NB4 (cell line): ENCODE measurements at regions not wholly inside any gene's neighbourhood (a gene's known extent, or its start where the extent isn't known, plus 50 kb on each side); places are given as distances from the start of the nearest gene placed in this dataset.

ENCODE experiments used
- DNase-seq: peaks from one replicate; pipeline ENCODE4 v3.0.0; 2010; ENCODE audit warnings: low read depth
- H3K4me3 ChIP-seq: one replicate; pipeline ENCODE4 v1.5.1; 2011; ENCODE audit warnings: mild to moderate bottlenecking, low read depth, low read length, moderate library complexity
- MYC ChIP-seq: IDR thresholded peaks from 2 replicates; pipeline ENCODE4 v1.6.1; 2011; ENCODE audit warnings: low read depth, low read length
- POLR2A ChIP-seq: IDR thresholded peaks from 2 replicates; pipeline ENCODE4 v1.6.1; 2011; ENCODE audit warnings: mild to moderate bottlenecking; ENCODE audit not compliant: insufficient read length; ENCODE audit errors: extremely low read depth
- TF ChIP-seq, protein P1 (sequence below): IDR thresholded peaks from 2 replicates; pipeline ENCODE4 v1.6.1; 2011; ENCODE audit warnings: low read depth, low read length
- TF ChIP-seq, protein P2 (sequence below): IDR thresholded peaks from one replicate; pipeline ENCODE4 v1.5.1; 2012; ENCODE audit warnings: low read depth, low read length

DNA sequence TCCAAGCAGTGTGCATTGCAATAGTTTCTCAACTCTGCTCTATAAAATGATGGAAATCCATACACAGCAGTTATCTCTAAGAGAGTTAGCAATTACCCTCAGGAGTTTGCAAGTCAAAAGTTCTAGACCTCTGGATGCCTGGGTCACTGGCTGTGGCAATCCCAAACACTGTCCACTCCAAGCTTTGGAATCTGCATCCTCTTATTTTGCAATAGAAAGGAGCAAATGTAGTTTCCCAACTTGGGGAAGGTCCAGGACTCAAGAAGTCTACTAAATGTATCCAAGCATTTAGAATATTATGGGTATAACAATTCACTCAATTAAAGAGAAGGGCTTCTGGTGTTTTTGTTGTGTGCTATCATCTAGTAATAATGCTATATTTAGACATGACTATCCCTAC is 131.3 kb upstream of the NRP1 start:
- no peak overlapping the region for H3K4me3 ChIP-seq
- no peak for DNase-seq
- TF ChIP-seq, protein P1, sequence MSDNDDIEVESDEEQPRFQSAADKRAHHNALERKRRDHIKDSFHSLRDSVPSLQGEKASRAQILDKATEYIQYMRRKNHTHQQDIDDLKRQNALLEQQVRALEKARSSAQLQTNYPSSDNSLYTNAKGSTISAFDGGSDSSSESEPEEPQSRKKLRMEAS: no peak
- TF ChIP-seq, protein P2, sequence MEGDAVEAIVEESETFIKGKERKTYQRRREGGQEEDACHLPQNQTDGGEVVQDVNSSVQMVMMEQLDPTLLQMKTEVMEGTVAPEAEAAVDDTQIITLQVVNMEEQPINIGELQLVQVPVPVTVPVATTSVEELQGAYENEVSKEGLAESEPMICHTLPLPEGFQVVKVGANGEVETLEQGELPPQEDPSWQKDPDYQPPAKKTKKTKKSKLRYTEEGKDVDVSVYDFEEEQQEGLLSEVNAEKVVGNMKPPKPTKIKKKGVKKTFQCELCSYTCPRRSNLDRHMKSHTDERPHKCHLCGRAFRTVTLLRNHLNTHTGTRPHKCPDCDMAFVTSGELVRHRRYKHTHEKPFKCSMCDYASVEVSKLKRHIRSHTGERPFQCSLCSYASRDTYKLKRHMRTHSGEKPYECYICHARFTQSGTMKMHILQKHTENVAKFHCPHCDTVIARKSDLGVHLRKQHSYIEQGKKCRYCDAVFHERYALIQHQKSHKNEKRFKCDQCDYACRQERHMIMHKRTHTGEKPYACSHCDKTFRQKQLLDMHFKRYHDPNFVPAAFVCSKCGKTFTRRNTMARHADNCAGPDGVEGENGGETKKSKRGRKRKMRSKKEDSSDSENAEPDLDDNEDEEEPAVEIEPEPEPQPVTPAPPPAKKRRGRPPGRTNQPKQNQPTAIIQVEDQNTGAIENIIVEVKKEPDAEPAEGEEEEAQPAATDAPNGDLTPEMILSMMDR: no peak
- TF ChIP-seq MYC (no peak), POLR2A (no peak)

DNA sequence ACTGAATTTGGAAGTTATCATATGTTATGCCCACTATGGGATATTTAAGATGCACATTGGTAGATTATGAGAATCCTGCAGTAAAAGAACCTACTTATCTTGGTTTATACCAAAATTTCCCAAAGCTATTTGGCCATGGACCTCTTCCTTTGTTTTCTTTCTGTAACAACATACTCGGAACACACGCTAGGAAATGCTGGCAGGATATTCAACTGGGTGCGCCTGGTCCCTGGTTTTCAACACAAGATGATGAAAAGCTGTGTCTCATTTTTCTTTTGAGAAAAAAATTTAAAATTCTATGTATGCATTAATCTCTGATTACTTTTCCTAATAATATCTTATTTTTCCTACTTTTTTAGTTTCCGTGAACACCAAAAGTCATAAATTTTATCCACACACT is 128.5 kb upstream of the NRP1 start:
- TF ChIP-seq MYC (no peak), POLR2A (no peak)
- TF ChIP-seq, protein P1: no peak
- TF ChIP-seq, protein P2: no peak
- H3K4me3 ChIP-seq: no peak overlapping the region
- DNase-seq: no peak

DNA sequence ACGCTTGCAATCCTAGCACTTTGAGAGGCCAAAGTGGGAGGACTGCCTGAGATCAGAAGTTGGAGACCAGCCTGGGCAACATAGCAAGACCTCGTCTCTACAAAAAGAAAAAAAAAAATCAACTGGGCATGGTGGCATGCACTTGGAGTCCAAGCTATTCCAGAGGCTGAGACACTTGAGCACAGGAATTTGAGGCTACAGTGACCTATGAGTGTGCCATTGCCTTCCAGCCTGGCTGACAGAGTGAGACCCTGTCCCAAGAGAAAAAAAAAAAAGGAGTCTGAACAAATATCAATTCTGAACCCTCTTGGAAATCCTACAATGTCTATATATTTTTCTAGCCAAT is 126.8 kb upstream of the NRP1 start:
- H3K4me3 ChIP-seq: no peak overlapping the region
- TF ChIP-seq, protein P1: no peak
- TF ChIP-seq POLR2A: no peak
- TF ChIP-seq, protein P2: no peak
- TF ChIP-seq MYC: no peak
- no peak for DNase-seq

DNA sequence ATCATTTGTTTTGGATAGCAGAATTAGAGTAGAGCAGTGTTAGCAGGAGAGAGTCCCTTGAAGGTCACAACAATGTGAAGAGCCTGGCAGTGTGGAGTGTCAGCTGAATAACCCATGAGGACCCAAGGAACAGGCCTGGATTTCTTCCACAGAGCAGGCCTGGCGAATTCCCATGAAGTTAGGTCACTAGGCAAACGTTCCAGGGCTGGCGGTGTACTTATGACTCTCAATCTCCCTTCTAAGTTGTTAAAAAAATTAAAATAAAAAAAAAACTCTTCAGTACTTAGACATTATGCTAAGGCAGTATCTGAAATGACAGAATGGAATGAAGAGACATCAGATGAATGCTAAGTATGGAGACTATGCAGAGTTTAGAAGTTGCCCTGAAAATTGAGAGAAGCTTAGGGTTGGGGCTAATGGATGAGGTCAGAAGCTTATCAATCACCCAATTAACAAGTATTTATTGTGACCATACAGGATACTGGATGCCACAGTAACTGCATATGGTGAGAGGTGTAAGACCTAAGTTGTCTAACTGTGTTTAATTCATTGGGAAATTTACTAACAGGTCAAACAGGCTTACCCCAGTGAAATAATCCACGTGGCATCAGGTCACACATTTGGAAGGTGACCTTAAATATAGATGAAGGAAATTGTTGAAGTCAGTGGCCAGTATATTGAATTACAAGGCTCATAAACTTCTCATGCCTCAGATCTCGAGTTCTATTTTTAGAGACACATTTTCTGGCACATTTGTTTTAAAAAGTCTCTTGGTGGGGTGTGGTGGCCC is 126.2 kb upstream of the NRP1 start:
- TF ChIP-seq, protein P2: no peak
- TF ChIP-seq MYC: no peak
- TF ChIP-seq, protein P1: no peak
- TF ChIP-seq POLR2A: no peak
- DNase-seq: no peak
- no peak overlapping the region for H3K4me3 ChIP-seq

DNA sequence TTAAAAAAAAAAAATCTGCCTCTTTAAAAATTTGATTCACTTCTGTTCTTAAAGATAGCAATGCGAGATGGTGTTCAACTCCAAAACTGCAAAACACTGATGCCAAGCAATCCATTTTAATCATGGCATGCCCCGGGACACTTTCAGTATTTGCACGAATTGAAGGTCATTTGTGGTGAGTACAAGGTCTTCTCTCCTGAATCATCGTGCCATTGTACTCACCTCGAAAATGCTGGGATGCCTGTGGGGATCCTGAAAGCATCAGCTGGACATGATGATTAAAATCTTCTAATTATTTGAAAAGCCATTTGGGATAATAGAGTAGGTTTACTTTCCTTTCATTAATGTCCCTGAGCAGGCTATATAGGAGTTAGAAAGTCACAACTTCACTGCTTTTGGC is 125.1 kb upstream of the NRP1 start:
- no peak overlapping the region for H3K4me3 ChIP-seq
- TF ChIP-seq POLR2A (no peak), MYC (no peak)
- TF ChIP-seq, protein P1: no peak
- TF ChIP-seq, protein P2: no peak
- no peak for DNase-seq
